DMS153 (cell line): ENCODE measurements at regions not wholly inside any gene's neighbourhood (a gene's known extent, or its start where the extent isn't known, plus 50 kb on each side); places are given as distances from the start of the nearest gene placed in this dataset.
"Not testable (repeated sequence)": the region's sequence is repeated elsewhere in the genome, so short reads cannot be mapped to it uniquely, and the experiment has no call there.

ENCODE experiments used
- DNase-seq: peaks from one replicate; lab custom pipeline; 2025; lab: John Stamatoyannopoulos, UW

DNA sequence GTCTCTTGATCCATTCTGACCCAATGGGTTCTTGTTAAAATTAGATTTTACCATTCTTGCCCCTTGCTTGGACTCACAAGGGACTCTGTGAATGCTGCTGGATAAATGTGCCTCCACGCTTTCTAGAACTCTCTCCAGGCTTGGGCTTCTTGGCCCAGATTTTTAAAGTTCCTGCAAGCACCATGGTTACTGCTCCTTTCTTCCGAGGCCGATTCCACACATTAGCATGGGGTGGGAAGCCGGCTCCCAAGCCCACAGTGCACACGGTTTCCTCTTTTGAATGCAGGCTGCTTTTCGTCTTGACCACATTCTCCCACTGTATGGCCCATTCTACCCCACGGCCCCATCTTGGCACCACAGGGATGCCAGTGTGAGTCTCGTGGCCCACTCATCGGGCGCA, 174.3 kb upstream of the PITRM1 start:
- DNase-seq = no peak

DNA sequence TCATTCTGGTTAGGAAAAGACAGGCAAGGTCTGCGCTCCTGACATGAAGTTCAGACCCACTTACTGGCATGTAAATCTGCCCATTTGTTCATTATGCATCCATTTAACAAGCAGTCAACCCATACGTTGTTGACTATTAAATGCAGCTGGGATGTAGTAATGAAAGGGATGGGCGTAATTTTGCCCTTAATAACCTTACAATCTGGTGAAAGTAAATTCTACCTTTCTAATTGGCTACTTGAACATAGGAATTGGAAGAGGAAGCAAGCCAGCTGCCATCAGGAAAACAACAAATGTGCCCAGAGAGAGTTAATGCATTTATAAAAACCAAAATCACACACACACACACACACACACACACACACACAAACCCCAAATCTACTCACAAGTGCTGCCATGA, 170.2 kb upstream of the PITRM1 start:
- no peak for DNase-seq

DNA sequence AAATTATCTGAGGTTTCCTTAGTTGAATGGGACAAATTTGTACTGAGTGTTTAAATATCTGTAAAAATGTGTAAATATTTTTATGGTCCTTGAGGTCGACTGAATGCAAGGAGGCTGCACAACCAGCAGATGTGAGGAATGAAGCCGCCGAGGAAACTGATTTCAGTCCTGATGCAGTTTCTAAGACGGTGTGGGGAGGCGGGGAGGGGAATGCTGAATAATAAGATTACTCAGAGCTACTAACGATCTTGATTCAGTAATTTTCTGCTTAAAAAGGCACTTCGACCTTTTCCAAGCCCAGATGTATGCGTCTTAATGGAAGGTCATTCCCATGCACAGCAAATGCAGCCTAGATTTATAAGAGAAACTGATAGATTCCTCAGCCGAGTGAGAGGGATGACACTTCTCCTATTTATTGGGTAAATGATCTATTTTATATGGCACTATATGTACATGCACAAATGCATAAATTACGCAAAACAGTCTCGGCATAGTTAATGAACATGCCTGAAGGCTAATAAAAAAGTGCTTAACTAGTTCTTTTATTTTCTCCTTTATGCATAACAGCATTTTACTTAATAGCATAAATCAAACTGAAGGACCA, 167.6 kb upstream of the PITRM1 start:
- no peak for DNase-seq

DNA sequence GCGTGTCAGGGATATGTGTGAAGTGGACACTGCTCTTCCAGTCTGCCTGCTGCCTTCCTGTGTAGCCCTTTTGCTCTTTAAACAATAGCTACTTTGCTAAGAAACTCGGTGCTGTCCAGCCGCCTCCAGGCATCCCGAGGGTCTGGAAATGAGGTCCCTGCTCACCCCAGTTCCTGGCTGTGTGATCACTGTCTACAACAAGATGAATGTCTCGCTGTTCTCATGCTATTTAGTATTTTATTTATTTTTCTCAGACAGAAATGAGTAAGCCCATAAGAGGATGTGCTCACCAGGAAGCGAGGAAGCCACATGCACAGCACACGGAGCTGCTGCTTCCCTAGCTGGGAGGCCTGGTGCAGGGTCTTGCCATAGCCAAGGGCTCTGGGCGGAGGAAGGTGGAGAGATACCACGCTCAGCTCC, 167.0 kb upstream of the PITRM1 start:
- DNase-seq = no peak

DNA sequence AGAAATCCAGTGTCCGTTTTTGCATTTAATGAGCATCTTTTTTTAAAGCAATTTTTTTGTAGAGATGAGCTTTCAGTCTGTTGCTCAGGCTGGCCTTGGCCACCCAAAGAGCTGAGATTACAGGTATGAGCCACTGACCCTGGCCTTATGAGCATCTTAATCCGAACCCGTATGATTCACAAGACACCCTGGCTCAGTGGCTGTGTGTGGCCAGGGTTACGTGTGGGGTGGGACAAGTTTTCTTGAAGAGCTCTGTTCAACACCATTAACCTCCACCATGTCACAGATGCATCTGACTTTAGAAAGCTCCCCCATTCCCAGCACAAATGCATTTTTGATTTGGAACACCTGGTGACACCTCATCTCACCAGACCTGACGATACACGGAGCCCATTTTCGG, 166.5 kb upstream of the PITRM1 start:
- no peak for DNase-seq

DNA sequence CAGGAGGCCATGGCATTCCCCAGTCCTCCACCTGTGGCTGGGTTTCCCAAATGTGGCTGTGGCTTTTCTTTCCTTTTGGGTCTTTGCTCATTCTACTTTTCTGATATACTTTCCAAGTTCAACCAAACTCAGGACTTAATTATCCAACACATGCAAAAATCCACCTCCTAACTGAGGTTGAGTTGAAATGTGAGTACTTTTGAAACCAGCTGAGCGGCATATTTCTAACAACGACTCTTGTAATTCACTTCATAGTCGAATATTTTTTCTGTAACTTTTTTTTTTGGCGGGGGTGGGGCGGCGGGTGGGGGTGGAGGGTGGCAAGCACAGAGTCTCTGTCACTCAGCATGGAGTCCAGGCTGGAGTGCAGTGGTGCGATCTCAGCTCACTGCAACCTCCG, 165.2 kb upstream of the PITRM1 start:
- DNase-seq = no peak

DNA sequence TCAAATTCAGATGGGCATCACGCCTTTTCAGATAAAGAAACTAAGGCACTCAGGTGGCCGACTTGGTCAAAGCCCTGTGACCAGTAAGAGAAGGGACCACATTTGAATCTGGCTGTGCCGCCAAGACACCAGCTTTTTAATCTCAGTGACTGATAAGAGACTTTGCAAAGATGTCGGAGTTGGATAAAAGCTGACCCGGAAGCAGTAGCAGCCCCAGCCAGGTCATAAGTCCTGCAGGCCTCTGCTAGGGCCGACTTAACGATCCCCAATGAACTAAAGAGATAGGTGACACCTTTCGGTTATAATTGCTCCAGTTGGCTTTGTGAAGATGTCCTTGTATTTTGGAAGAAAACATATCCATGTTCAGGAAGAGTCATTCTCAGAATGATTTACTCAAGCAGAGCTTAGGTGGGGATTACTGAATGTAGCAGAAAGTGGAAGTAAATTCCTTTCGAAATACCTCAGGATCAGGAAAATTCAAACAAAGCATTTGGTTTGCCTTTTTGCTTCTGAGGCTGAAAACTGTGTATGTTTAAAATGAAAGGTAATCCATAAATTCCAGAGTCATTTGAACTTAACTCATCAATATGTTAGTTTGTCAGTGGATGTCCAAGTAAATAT, 164.2 kb upstream of the PITRM1 start:
- DNase-seq = no peak

DNA sequence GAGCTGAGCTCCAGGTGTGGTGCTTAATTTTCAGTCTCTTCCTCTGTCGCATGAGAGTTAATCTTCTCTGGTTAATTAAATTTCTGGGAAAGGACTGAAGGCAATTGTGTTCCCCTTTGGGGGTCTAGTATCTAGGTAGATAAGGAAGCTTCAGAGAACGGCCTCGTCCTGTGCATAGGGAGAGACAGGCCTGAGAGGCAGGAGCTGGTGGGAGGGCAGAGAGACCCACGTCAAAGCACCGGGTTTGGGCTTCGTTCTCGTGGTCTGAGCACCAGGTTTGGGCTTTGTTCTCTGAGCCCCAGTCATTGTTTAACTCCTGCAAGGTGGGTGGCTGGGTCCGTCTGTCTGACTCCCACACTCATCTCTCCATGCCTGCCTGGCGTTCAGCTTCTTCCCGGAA, 160.8 kb upstream of the PITRM1 start:
- no peak for DNase-seq

DNA sequence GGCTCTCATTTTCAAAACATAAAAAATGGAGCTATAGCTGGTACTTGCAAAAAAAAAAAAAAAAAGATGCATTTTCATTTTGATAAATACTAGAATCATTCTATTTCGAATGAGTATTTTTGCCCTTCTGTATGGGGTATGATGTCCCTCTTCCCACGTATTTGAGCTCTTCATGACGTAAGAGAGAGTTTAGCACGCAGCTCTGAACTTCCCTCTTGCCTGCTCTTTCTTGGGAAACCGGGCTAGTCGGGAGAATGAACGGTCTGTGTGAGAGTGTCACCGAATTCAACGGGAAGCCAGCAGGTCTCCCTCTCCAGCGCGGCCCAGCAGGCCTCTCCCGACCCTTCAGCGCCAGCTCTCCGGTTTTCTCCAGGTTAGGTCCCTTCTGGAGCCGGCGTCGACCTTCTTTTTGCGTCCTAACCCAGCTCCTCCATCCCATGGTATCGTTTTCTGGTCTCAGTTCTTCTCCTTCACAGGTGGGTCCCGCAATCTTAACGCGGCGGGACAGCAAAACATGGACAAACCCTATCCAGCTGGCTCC, 159.2 kb upstream of the PITRM1 start:
- DNase-seq = no peak

DNA sequence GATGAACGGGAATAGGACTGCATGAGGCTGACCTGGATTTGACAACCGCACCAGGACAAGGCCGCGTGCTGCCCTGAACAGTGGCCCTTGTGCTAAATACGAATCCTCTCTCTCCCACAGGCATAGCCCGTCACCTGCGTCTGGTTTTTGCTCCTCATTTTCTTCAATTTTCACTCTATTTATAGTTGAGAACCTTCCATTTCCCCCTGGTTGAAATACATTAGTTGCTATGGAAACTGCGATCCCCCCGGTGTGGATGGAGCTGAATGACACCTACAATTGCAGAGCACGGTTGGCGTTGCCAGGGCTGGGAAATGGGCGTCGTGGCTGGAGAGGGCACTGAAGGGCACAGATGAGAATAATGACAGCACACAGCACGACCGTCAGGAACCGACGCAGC, 158.6 kb upstream of the PITRM1 start:
- DNase-seq = no peak

DNA sequence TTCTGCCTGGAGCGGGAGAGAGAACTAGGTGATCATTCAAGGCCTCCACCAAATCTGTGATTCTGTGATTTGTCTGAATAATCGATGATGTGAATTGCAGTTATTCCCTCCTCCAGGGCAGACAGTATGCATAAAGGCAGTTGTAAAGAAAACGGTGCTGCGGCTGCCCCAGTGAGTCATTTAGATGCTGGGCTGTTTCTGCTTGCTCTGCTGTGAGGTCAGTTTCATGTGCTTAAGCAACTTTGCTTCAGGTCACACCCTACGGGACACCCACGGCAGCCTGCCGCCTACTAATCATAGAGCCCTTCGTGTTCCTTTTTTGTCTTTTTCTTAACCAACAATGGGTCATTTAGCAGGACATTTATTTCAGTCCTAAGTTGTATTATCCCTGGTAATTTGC, 158.1 kb upstream of the PITRM1 start:
- DNase-seq = no peak

DNA sequence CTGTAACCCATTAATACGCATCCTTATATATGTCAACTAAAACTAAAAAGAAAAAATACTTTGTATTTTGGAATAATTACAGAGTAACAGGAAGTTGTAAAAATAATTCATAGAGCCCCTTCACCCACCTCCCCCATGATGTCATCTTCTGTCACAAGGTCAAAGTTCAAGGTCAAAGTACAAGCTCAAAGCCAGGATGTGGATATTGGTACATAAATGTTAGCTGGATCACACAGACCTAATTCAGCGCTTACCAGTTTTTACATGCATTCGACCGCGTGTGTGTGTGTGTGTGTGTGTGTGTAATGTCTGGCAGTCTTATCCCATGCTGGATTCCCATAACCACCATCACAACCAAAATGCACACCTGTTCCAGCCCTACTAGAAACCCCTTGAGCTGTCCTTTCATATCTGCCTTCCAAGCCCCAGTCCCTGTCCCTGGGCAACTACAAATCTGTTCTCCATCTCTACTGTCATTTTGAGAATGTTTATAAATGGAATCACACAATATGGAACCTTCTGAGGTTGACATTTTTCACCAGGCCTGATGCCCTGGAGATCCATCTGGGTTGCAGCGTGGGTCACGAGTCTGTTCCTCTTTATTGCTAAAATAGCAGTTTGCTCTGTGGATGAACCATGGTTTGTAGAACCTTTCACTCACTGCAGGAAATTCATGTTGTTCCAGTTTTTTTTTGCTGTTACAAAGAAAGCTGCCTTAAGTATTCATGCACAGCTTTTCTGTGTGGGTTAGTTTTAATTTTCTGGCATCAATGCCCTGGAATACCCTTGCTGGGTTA, 153.6 kb upstream of the PITRM1 start:
- DNase-seq = no peak

DNA sequence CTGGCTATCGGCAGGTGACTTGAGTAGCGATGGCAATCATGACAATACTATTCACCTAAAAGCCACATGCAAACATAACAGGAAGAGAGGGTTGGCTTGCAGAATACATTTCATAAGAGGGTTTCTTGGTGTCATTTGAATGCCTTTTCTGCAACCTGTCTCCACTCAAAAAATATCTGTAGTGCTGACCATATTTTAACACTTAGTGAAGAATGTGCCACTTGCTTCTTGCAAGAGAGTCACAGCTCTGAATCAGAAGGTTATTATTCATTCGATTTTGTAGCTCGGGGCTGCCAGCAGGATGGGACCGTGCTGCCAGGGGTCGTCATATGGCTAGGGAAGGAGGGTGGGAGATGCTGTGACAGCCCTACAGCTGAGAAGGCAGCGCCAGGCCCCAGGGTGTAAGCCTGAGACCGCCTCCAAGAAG, 152.0 kb upstream of the PITRM1 start:
- no peak for DNase-seq

DNA sequence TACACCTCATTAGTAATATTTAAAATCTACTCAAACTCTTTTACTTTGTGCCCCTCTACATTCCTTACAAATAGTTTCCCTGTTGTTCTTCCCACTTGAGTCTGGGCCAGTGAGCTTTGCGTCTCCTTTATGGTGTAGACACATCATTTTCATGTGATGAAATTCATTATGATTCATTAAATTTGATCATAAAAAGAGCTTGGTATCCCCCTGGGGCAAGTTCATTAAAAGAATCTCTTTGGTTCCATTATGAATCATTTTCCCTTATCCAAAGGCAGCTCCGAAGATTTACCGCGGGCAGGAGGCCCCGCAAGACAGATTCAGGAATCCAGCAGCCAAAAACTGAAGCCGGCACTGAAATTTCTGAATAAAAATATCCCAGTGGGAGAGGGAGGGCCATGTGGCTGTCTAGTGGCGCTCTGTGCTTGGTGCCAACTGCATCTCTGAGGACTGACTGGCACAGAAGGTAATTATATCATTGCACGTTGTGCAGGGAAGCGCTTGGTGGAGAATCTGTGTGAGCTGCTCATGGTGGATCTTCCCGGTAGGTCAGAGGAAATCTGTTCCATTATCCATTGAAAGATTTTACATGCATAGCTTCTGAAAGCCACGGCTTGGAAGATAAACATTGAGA, 151.4 kb upstream of the PITRM1 start:
- no peak for DNase-seq

DNA sequence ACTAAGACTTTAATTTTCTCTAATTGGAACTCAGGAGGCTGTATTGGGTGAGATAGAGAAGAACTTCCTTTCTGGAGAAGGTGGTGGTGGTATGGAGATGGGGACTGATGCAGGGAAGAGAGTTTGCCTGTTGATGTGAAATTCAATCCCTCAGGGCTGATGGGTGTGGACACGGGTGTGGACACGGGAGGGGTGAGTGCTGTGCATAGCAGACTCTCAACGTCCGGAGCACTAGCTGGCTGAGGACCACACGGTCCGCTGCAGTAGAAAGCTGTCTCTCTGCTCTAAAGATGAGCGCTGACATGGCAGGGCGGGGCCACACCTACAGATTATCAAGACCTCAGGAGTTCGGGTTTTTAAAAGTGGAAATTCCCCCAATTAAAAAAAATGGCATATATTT, 148.5 kb upstream of the PITRM1 start:
- DNase-seq = no peak

DNA sequence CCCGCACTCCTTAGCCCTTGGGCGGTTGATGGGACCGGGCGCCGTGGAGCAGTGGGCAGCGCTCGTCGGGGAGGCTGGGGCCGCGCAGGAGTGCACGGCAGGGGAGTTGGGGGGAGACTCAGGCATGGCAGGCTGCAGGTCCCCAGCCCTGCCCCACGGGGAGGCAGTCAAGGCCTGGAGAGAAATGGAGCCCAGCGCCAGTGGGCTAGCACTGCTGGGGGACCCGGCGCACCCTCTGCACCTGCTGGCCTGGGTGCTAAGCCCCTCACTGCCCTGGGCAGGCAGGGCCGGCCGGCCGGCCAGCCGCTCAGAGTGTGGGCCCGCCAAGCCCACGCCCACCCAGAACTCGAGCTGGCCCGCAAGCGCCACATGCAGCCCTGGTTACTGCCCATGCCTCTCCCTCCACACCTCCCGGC, 147.2 kb upstream of the PITRM1 start:
- no peak for DNase-seq

DNA sequence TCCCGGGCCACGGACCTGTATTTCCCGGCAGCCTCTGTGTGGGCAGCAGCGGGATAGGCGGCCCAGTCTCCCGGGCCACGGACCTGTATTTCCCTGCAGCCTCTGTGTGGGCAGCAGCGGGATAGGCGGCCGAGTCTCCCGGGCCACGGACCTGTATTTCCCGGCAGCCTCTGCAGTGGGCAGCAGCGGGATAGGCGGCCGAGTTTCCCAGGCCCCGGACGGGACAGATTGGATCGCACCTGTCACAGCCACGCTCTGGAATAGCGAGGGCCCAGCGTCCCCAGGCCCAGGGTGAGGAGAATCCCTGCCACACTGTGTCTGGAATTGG, 145.9 kb upstream of the PITRM1 start:
- not testable (repeated sequence) for DNase-seq

DNA sequence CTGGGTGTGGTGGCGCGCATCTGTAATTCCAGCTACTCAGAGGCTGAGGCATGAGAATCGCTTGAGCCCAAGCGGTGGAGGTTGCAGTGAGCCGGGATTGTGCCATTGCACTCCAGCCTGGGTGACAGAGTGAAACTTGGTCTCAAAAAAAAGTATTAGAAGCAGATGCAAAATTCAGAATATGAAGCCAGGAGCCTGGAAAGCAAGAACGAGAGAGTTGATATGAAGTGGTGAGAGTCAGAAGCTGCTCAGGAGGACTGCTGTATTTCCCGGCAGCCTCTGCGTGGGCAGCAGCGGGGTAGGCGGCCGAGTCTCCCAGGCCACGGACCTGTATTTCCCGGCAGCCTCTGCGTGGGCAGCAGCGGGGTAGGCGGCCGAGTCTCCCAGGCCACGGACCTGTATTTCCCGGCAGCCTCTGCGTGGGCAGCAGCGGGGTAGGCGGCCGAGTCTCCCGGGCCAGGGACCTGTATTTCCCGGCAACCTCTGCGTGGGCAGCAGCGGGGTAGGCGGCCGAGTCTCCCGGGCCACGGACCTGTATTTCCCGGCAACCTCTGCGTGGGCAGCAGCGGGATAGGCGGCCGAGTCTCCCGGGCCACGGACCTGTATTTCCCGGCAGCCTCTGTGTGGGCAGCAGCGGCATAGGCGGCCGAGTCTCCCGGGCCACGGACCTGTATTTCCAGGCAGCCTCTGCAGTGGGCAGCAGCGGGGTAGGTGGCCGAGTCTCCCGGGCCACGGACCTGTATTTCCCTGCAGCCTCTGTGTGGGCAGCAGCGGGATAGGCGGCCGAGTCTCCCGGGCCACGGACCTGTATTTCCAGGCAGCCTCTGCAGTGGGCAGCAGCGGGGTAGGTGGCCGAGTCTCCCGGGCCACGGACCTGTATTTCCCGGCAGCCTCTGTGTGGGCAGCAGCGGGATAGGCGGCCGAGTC, 145.2 kb upstream of the PITRM1 start:
- not testable (repeated sequence) for DNase-seq

DNA sequence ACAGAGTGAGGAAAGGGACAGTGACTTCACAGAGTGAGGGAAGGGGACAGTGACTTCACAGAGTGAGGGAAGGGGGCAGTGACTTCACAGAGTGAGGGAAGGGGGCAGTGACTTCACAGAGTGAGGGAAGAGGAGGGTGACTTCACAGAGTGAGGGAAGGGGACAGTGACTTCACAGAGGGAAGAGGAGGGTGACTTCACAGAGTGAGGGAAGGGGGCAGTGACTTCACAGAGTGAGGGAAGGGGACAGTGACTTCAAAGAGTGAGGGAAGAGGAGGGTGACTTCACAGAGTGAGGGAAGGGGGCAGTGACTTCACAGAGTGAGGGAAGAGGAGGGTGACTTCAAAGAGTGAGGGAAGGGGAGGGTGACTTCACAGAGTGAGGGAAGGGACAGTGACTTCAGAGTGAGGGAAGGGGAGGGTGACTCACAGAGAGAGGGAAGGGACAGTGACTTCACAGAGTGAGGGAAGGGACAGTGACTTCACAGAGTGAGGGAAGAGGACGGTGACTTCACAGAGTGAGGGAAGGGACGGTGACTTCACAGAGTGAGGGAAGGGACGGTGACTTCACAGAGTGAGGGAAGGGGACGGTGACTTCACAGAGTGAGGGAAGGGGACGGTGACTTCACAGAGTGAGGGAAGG, 142.0 kb upstream of the PITRM1 start:
- not testable (repeated sequence) for DNase-seq

DNA sequence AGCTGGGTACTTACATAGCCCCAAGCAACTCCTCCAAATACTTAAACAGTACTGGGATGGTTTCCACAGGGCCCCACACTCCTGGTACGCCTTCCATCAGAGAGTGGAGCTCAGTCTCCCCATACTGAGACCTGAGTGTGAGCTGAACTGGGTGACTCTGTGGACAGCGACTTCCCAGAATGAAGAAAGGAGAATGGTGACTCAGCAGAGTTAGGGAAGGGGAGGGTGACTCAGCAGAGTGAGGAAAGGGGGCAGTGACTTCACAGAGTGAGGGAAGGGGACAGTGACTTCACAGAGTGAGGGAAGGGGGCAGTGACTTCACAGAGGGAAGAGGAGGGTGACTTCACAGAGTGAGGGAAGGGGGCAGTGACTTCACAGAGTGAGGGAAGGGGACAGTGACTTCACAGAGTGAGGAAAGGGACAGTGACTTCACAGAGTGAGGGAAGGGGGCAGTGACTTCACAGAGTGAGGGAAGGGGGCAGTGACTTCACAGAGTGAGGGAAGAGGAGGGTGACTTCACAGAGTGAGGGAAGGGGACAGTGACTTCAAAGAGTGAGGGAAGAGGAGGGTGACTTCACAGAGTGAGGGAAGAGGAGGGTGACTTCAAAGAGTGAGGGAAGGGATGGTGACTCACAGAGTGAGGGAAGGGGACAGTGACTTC, 141.3 kb upstream of the PITRM1 start:
- DNase-seq = not testable (repeated sequence)
